ENCODE measurements at regions not wholly inside any gene's neighbourhood (a gene's known extent, or its start where the extent isn't known, plus 50 kb on each side); places are given as distances from the start of the nearest gene placed in this dataset.
A peak's percentile ranks its signal among the peaks of the same experiment; 100 is the strongest.

DNA sequence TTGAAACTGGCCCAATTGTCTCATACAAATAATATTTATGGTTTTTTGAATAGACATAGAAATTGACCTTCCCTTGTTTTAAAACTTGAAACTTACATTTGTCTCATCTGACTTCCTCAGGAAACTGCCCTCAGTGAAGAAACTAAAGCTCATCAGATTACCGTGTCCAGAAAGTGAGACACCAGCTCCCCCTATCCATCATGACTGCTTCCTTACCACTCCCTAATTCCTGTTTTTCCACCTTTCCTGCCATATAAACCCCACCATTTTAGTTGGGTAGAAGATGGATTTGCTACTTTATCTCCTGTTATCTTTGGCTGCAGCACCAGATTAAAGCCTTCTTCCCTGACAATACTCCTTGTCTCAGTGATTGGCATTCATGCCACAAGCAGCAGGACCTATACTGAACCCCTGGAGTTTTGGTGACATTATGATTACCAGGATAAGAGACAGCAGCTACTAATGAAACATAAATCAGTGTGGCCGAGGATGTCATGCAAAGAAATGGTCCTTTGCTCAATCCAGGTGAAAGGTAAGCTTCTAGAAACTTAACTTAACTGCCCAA, 1627.6 kb upstream of the ZEB2 start:
- peaks cover 0 to 3% (median 2%) of the 10 kb centered on the region in 3 experiments; a peak in 2 of 7 replicates for H3K36me3 Mint-ChIP-seq (ENCODE audit: insufficient read depth in 1 of 3, low read depth in 3 of 3)
- H3K4me1 Mint-ChIP-seq = no peaks in the 10 kb centered on the region
- no peak overlapping the region for H4K8ac ChIP-seq (replicated peaks; ENCODE audit: insufficient read length, low read depth, low read length)
- no peak overlapping the region for H3K9ac ChIP-seq (ENCODE audit: extremely low read depth, insufficient read length, low read length)
- H3K56ac ChIP-seq (ENCODE audit: insufficient read length, low read depth, low read length) = no peak overlapping the region
- H4K5ac ChIP-seq (ENCODE audit: insufficient read length, low read depth, low read length) = no peak overlapping the region
- no CpG with 5 or more reads among the region's 2 CpGs for WGBS (ENCODE audit: extremely low coverage, insufficient read length, low lambda C conversion rate)
- no peak overlapping the region for H2BK5ac ChIP-seq (ENCODE audit: insufficient read length, low read length)
- no peaks in the 10 kb centered on the region for H3K79me1 ChIP-seq (ENCODE audit: insufficient read depth, low read depth, low read length, poor library complexity, severe bottlenecking)
- H3K14ac ChIP-seq (ENCODE audit: insufficient read depth, low read length) = no peak overlapping the region
- no peak for DNase-seq
- no peak overlapping the region for H3K4me2 ChIP-seq (ENCODE audit: insufficient read depth, insufficient read length, low read length)
- H2BK12ac ChIP-seq (ENCODE audit: insufficient read length, low read depth, low read length) = no peak overlapping the region
- no peak overlapping the region for H2AFZ ChIP-seq (ENCODE audit: low read length)
- no peak overlapping the region for H3T11ph ChIP-seq (ENCODE audit: low read length)
- H3K4me3 Mint-ChIP-seq = no peak overlapping the region
- no peak overlapping the region for H3K27ac ChIP-seq (ENCODE audit: insufficient read length, low read depth, low read length)
- H3K4ac ChIP-seq (ENCODE audit: low read depth, low read length) = no peak overlapping the region
- H3K27me3 ChIP-seq (ENCODE audit: insufficient read depth, low read length) = no peaks in the 10 kb centered on the region
- H3K23ac ChIP-seq (ENCODE audit: insufficient read length, low read depth, low read length) = no peak overlapping the region
- H4K20me1 ChIP-seq (ENCODE audit: control insufficient read depth, insufficient read depth, insufficient read length) = no peaks in the 10 kb centered on the region
- H3K23me2 ChIP-seq (ENCODE audit: insufficient read length, low read depth, low read length, poor library complexity, severe bottlenecking) = no peaks in the 10 kb centered on the region
- TF ChIP-seq, protein P1, sequence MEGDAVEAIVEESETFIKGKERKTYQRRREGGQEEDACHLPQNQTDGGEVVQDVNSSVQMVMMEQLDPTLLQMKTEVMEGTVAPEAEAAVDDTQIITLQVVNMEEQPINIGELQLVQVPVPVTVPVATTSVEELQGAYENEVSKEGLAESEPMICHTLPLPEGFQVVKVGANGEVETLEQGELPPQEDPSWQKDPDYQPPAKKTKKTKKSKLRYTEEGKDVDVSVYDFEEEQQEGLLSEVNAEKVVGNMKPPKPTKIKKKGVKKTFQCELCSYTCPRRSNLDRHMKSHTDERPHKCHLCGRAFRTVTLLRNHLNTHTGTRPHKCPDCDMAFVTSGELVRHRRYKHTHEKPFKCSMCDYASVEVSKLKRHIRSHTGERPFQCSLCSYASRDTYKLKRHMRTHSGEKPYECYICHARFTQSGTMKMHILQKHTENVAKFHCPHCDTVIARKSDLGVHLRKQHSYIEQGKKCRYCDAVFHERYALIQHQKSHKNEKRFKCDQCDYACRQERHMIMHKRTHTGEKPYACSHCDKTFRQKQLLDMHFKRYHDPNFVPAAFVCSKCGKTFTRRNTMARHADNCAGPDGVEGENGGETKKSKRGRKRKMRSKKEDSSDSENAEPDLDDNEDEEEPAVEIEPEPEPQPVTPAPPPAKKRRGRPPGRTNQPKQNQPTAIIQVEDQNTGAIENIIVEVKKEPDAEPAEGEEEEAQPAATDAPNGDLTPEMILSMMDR (conservative IDR thresholded peaks at IDR 0.05) = peak; percentile 41; the same call in 2 of the 3 replicates
- no peak overlapping the region for H2BK20ac ChIP-seq (ENCODE audit: low read depth, low read length, poor library complexity, severe bottlenecking)
- H3K4me1 ChIP-seq (ENCODE audit: insufficient read depth, low read length) = no peaks in the 10 kb centered on the region
- H3K79me2 ChIP-seq (ENCODE audit: insufficient read depth, low read length) = no peaks in the 10 kb centered on the region
- no peak overlapping the region for H3K18ac ChIP-seq (ENCODE audit: insufficient read length, low read depth, low read length)
- H2BK15ac ChIP-seq (ENCODE audit: low read depth, low read length) = no peak overlapping the region
- no peak overlapping the region for H2AK5ac ChIP-seq (ENCODE audit: insufficient read length, low read length)
- H2BK120ac ChIP-seq (ENCODE audit: low read depth, low read length, poor library complexity, severe bottlenecking) = no peak overlapping the region
- H3K27ac Mint-ChIP-seq = no peak overlapping the region
- no peak overlapping the region for H4K91ac ChIP-seq (ENCODE audit: insufficient read length, low read depth, low read length)
- H3K9me3 ChIP-seq (ENCODE audit: control insufficient read depth, low read depth, low read length) = no peaks in the 10 kb centered on the region
- H3K9me3 Mint-ChIP-seq = peaks cover 5 to 9% of the 10 kb centered on the region in 2 experiments; a peak in 3 of 5 replicates
- no peaks in the 10 kb centered on the region for H3K27me3 Mint-ChIP-seq (ENCODE audit: low read depth)
